Stimulated activated CD4-positive, alpha-beta T cell treated with anti-CD3 and anti-CD28 coated beads, TNF-alpha, amount 100 ng/mL, for 4 hours (primary cell): ENCODE measurements at regions not wholly inside any gene's neighbourhood (a gene's known extent, or its start where the extent isn't known, plus 50 kb on each side); places are given as distances from the start of the nearest gene placed in this dataset.
"Not testable (repeated sequence)": the region's sequence is repeated elsewhere in the genome, so short reads cannot be mapped to it uniquely, and the experiment has no call there.

Experiments
- DNase-seq, 3 experiments: peaks; one replicate each; pipeline ENCODE4 v3.0.0-alpha.2; 2020; ENCODE audit warnings: low read depth in 3 of 3

DNA sequence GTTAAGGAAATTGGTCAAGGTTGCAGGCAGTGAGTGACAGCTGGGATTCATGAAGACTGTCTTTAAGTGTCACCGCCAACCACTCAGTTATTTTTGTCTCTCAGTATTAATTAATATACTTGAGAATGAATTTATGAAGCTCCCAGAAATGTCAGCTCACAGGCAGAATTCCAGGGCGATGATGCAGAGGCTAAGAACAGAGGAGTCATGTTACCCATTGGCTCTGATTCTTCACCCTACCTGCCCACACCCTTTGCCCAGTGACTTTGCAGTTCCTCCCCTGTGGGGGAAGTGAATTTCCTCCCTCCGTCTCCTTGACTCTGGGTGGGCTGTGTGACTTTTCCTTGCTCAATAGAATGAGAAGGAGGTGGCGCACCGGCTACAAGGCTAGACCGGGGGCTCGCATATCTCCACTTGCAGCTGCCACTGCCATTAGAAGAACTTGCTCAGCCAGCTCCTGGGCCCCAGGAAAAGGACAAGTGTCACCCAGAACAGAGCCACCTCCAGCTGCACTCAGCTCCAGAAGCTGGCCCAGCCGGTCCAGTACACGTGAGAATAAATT lies 157.1 kb upstream of the PRKCQ start:
- no peak for DNase-seq

DNA sequence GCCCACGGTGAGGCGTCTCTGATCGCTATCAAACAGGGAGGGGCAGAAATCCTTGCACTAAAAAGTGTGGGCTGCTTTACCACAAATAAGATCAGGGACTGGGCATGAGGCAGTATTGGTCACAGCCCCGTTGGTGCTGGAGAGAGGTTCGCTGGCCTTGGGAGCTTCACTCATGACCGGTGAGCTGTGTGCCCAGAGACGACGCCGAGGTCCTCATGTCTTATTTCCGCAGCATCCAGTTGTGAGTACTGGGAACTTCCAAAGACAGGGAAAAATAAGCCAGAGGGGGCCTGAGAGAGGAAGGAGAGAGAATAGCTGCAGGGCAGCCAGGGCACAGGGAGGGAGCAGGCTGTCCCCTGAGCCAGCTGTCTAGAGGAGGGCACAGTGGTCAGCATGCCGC lies 154.2 kb upstream of the PRKCQ start:
- no peak for DNase-seq

DNA sequence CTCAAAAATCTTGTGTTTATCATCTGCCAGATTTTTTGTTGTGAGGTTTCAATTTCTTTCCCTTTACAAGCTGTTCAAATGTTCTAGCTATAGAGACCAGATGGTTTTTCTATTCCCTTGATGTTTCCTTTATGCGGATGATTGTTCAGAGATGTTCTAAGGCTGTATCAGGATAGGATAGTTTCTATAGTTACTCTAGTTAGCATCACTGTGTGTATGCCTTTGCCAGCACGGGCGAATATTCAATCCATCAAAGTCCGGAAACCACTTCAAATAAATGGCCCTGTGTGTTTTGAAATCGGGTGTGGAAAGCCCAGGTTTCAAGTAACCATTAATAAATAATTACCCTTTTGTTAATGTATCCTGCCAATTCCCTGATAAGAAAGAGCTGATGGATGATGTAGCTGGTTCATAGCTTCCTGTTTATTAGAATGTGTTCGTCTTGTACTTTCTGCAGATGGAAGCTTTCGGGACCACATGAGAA lies 149.8 kb upstream of the PRKCQ start:
- no peak for DNase-seq

DNA sequence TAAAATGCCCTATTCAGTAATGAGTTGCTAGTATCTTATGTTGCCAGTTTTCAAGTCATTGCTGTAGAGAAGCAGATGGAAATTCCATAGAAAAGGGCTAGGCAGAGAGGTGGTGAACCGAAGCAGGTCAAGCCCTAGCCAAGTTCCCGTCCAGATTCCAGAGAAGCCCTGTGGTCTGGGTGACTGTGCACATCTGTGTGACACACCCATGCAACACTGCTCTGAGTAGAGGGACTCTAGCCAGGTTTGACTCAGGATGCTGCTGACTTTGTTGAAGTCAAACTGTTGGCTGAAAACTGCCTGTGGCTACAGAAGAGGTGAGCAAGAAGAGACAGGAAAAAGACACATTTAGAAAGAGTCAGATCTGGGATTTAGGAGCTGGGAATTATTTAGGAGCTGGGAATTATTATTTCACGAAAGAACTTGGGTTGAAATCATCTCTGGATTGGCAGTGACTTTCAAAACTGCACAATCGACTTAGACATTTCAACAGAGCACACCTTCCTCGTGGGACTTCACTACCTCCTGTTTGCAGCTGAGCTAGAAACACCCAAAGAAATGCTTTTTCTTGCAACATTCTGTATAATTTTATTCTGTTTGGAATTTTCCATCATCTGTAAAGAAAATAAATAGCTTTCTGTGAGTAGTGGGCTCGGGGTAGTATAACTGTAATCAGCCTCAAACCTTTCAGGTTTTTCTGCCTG lies 149.1 kb upstream of the PRKCQ start:
- no peak for DNase-seq

DNA sequence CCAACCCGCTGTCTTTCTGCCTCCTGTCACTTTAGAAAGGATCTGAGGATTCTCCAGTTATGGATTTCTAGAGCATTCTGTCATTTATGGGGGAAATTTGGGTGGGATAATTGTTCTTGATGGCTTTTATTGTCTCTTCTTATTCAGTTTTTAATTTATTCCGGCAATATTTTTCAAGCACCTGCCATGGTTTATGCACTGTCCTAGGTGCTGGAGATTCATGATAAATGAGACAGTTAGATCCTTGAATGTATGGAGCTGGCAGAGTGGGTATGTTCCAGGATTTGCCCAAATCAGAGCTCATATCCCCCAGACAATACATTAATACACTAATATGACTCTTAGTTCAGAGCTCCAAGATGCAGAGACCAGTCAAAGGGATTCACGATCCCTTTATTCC lies 146.8 kb upstream of the PRKCQ start:
- DNase-seq = no peak

- no peak for DNase-seq
These were observed 142.5 kb upstream of the PRKCQ start for GRCh38 chr10:6722616-6723004.

DNA sequence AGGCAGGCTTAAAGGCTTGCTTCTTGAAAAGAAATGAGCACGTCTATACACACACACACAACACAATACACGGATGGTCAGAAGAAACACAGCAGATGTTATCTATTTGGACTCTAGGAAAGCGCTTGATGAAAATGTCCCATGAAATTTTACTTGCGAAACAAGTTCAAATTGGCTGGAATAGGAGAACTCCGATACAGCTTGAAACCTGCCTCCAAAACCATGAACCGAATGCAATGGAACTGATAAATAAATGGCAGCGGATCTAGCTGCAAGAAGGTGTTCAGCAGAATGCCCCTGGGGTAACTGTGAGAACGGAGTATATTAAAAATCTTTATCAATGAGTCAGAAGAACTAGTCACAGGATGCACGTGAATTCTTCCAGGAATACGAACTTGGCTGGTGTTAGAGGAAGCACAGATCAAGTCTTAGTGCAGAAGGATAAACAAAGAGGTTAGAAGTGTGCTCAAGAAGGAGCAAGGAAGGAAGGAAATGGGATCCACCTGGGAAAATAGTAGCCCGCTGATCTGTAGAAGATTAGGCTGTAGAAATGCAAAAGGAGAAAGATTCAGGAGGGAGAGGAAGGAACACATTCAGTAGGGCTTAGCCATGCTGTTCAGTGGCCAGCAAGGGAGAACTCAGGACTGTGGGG lies 142.0 kb upstream of the PRKCQ start:
- DNase-seq = no peak

- DNase-seq = no peak
These were observed 141.4 kb upstream of the PRKCQ start for GRCh38 chr10:6721480-6721879.

DNA sequence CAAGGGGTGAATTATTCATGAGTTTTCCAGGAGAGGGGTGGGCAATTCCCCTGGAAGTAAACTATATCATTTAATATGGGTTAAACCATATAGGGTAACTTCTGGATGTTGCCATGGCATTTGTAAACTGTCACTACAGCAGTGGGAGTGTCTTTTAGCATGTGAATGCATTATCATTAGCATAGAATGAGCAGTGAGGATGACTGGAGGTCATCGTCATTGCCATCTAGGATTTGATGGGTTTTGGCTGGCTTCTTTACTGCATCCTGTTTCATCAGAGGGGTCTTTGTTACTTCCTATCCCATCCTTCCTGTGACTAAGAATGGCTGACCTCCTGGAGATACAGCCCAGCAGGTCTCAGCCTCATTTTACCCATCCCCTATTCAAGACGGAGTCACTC lies 139.5 kb upstream of the PRKCQ start:
- no peak for DNase-seq

GRCh38 chr10:6718550-6718949 lies 138.5 kb upstream of the PRKCQ start:
- no peak for DNase-seq

- no peak for DNase-seq
These were observed 136.4 kb upstream of the PRKCQ start for GRCh38 chr10:6716516-6716915.

DNA sequence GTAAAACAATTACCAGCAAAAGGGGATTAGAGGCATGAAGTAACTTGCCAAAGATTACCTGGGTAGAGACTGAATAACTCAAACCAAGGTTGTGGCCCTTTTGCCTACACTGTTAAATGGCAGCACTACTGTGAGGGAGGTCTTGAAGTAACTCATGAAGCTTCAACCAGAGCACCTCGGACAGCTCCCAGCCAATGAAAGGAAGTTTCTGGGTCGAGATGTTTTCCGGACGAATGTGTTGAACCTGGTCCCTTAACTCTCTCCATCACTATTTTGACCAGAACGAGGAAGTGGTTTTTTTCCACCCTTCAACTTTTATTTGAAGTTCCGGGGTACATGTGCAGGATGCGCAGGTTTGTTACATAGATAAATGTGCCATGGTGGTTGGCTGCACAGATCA lies 133.6 kb upstream of the PRKCQ start:
- no peak for DNase-seq

DNA sequence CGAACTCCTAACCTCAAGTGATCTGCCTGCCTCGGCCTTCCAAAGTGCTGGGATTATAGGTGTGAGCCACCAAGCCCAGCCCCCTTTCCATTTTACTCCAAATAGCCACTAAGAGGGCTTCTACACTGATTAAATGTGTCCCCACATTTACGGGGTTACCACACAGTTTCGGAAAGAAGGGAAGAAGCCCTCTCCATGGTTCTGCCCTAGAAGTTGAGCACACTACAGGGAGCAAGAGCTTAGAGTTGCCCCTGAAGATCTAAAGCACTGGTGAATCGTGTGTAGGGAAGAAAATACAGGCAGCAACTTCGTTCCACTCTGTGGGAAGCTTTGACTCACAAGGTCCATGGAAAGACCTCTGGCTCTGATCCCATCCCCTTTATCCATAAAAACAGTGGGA lies 133.0 kb upstream of the PRKCQ start:
- DNase-seq = no peak

- DNase-seq = no peak
These were observed 131.8 kb upstream of the PRKCQ start for GRCh38 chr10:6711881-6712280.

DNA sequence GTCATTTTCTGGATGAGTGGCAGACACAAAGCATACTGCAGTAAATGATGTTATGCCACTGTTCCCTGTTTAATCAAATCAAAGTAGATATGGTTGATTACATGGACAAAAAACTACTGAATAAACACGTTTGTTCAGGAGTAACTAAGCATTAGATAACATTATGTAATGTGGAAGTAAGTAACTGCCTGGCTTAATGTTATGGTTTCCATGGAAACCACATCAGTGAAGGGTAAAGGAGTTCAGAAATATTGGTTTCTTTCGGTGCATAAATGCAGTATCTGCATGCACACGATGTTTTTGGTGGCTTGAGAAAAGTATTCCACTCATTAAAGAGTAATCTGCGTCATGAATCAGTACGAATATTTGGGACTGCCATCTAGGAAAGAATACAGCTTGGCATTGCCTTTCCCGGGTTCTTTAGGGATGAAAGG lies 131.3 kb upstream of the PRKCQ start:
- no peak for DNase-seq

DNA sequence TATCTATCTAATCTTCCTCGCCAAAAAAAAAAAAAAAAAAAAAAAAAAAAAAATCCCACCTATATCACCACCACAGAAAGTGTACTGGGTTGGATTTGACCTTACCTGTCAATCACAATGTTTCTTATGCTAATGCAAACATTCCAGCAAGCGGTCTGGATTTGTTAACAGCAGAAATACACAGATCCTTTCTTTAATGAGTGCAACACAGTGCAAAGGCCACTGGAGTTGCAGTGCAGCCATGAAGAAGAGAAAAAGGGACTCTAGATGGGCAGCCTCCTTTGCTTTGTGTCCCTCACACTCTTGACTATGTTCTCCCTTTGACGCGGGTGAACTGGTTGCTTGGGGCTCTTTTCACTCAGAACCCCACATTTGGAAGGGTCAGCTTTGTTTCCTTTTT lies 127.3 kb upstream of the PRKCQ start:
- no peak for DNase-seq

DNA sequence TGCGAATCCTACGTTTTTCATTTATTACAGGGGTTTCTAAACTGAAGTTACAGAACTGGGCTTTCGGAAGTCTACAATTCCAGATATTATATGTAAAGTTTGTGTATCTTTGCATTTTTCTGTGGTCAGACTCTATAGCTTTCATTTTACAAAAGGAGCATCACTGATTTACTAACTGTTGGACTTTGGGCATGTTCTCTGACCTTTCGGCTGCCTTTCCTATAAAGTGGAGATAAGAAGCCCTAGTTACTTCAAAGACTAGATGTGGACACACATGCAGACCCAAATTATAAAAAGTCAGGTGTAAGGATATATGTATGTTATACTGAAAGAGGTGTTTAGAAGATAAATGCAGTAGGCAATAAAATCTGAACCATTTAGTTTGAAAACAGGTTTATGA lies 126.6 kb upstream of the PRKCQ start:
- no peak for DNase-seq

- no peak for DNase-seq
These were observed 124.8 kb upstream of the PRKCQ start for GRCh38 chr10:6704896-6705295.

GRCh38 chr10:6702833-6703232 lies 122.8 kb upstream of the PRKCQ start:
- DNase-seq = not testable (repeated sequence)

DNA sequence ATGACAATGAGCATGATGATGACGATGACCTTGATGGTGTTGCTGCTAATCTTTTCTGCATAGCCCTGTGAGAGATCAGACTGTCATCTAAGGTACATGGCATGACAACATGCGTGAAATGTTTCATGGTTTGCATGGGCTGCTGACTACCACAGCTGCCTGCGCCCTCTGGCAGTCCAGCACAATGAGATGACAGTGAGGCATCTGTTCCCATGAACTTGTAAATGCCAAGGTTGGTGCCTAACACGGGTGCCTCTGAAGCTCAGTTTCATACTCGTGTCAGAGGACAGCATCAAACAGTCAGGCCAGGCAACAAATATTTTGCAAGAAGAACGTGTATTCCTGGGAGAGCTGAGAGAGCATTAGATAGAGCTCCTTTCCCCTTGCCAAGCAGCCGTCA lies 122.0 kb upstream of the PRKCQ start:
- no peak for DNase-seq

- DNase-seq = no peak
These were observed 121.2 kb upstream of the PRKCQ start for GRCh38 chr10:6701289-6701688.

GRCh38 chr10:6700066-6700465 lies 120.0 kb upstream of the PRKCQ start:
- DNase-seq = no peak

GRCh38 chr10:6699336-6699735 lies 119.3 kb upstream of the PRKCQ start:
- DNase-seq = no peak
